ENCODE measurements at regions not wholly inside any gene's neighbourhood (a gene's known extent, or its start where the extent isn't known, plus 50 kb on each side); places are given as distances from the start of the nearest gene placed in this dataset.
"Not testable (repeated sequence)": the region's sequence is repeated elsewhere in the genome, so short reads cannot be mapped to it uniquely, and the experiment has no call there.

GRCh38 chr4:188349569-188349968, 210.3 kb downstream of the TRIML1 start:
- not testable (repeated sequence) for TF ChIP-seq ZNF580, ZNF837 (tag by site-specific recombination; IDR thresholded peaks at IDR 0.05)
